HUES48 (cell line): ENCODE measurements at regions not wholly inside any gene's neighbourhood (a gene's known extent, or its start where the extent isn't known, plus 50 kb on each side); places are given as distances from the start of the nearest gene placed in this dataset.

Experiments used
- H3K27ac ChIP-seq: one replicate; pipeline ENCODE4 v1.7.0; 2013; ENCODE audit warnings: low read depth, low read length, inconsistent platforms
- H3K27me3 ChIP-seq: 2 replicates; pipeline ENCODE4 v1.6.1; 2013; ENCODE audit warnings: mild to moderate bottlenecking, low read length; ENCODE audit not compliant: control insufficient read depth, insufficient read depth
- H3K36me3 ChIP-seq: 2 replicates; pipeline ENCODE4 v1.6.1; 2013; ENCODE audit warnings: low read length; ENCODE audit not compliant: control insufficient read depth, insufficient read depth
- H3K4me1 ChIP-seq: 2 replicates; pipeline ENCODE4 v1.6.1; 2013; ENCODE audit warnings: mild to moderate bottlenecking, low read length; ENCODE audit not compliant: control insufficient read depth, insufficient read depth
- H3K4me3 ChIP-seq: 2 replicates; pipeline ENCODE4 v1.5.1; 2013; ENCODE audit warnings: mild to moderate bottlenecking, low read depth, low read length
- H3K9ac ChIP-seq: 2 replicates; pipeline ENCODE4 v1.6.1; 2013; ENCODE audit warnings: mild to moderate bottlenecking, low read depth, low read length, moderate library complexity
- H3K9me3 ChIP-seq: 2 replicates; pipeline ENCODE4 v1.6.1; 2013; ENCODE audit warnings: low read length; ENCODE audit not compliant: control insufficient read depth, insufficient read depth

- Histone ChIP-seq H3K9me3 (no peaks in the 10 kb centered on the region), H3K36me3 (no peaks in the 10 kb centered on the region), H3K27me3 (no peaks in the 10 kb centered on the region), H3K4me3 (no peak overlapping the region), H3K4me1 (peaks cover 6% of the 10 kb centered on the region; the same call in 1 of the 2 replicates), H3K9ac (no peak overlapping the region), H3K27ac (no peak overlapping the region)
These were observed 1073.6 kb downstream of the BCL11B start for GRCh38 chr14:98198385-98198784.

- Histone ChIP-seq H3K4me3 (no peak overlapping the region), H3K27me3 (no peaks in the 10 kb centered on the region), H3K36me3 (no peaks in the 10 kb centered on the region), H3K27ac (no peak overlapping the region), H3K9ac (no peak overlapping the region), H3K9me3 (no peaks in the 10 kb centered on the region), H3K4me1 (peaks cover 9% of the 10 kb centered on the region; the same call in 1 of the 2 replicates)
These were observed 1071.4 kb downstream of the BCL11B start for GRCh38 chr14:98200601-98201000.

- H3K27ac ChIP-seq: no peak overlapping the region
- H3K9ac ChIP-seq: no peak overlapping the region
These were observed 1068.6 kb downstream of the BCL11B start for GRCh38 chr14:98203421-98203820.

GRCh38 chr14:98204139-98204538 is 1067.9 kb downstream of the BCL11B start:
- Histone ChIP-seq H3K27me3 (no peaks in the 10 kb centered on the region), H3K4me3 (no peak overlapping the region), H3K9ac (no peak overlapping the region), H3K27ac (no peak overlapping the region), H3K4me1 (peaks cover 6% of the 10 kb centered on the region; the same call in 1 of the 2 replicates), H3K9me3 (no peaks in the 10 kb centered on the region), H3K36me3 (no peaks in the 10 kb centered on the region)

More at GRCh38 chr14:98203421-98203820, 1068.6 kb downstream of the BCL11B start:
- no peaks in the 10 kb centered on the region for H3K36me3 ChIP-seq
- H3K4me3 ChIP-seq: no peak overlapping the region
- peaks cover 6% of the 10 kb centered on the region; the same call in 1 of the 2 replicates for H3K4me1 ChIP-seq
- H3K9me3 ChIP-seq: no peaks in the 10 kb centered on the region
- no peaks in the 10 kb centered on the region for H3K27me3 ChIP-seq

GRCh38 chr14:98207415-98207814 is 1064.6 kb downstream of the BCL11B start:
- peaks cover 9% of the 10 kb centered on the region; the same call in 1 of the 2 replicates for H3K4me1 ChIP-seq
- H3K36me3 ChIP-seq: no peaks in the 10 kb centered on the region
- H3K4me3 ChIP-seq: no peak overlapping the region
- H3K27ac ChIP-seq: no peak overlapping the region
- H3K9ac ChIP-seq: no peak overlapping the region
- H3K9me3 ChIP-seq: no peaks in the 10 kb centered on the region
- H3K27me3 ChIP-seq: no peaks in the 10 kb centered on the region

GRCh38 chr14:98208211-98208611 is 1063.8 kb downstream of the BCL11B start:
- Histone ChIP-seq H3K27ac (no peak overlapping the region), H3K9ac (no peak overlapping the region), H3K27me3 (no peaks in the 10 kb centered on the region), H3K4me1 (peaks cover 9% of the 10 kb centered on the region; the same call in 1 of the 2 replicates), H3K4me3 (no peak overlapping the region), H3K36me3 (no peaks in the 10 kb centered on the region), H3K9me3 (no peaks in the 10 kb centered on the region)

- H3K9ac ChIP-seq: no peak overlapping the region
- peaks cover 8% of the 10 kb centered on the region; the same call in 1 of the 2 replicates for H3K4me1 ChIP-seq
- no peak overlapping the region for H3K27ac ChIP-seq
- no peaks in the 10 kb centered on the region for H3K36me3 ChIP-seq
- H3K4me3 ChIP-seq: no peak overlapping the region
- no peaks in the 10 kb centered on the region for H3K9me3 ChIP-seq
- H3K27me3 ChIP-seq: no peaks in the 10 kb centered on the region
These were observed 1063.1 kb downstream of the BCL11B start for GRCh38 chr14:98208943-98209342.

GRCh38 chr14:98210045-98210672 is 1061.8 kb downstream of the BCL11B start:
- no peaks in the 10 kb centered on the region for H3K9me3 ChIP-seq
- H3K4me1 ChIP-seq: 0 out of 2 replicates have a peak, but pooled peaks cover 3% of the 10 kb centered on the region
- no peak overlapping the region for H3K4me3 ChIP-seq
- H3K36me3 ChIP-seq: no peaks in the 10 kb centered on the region
- no peaks in the 10 kb centered on the region for H3K27me3 ChIP-seq
- no peak overlapping the region for H3K9ac ChIP-seq
- no peak overlapping the region for H3K27ac ChIP-seq

- H3K9ac ChIP-seq: no peak overlapping the region
- no peaks in the 10 kb centered on the region for H3K36me3 ChIP-seq
- no peaks in the 10 kb centered on the region for H3K9me3 ChIP-seq
- H3K4me1 ChIP-seq: no peaks in the 10 kb centered on the region
- no peaks in the 10 kb centered on the region for H3K27me3 ChIP-seq
- H3K27ac ChIP-seq: no peak overlapping the region
- no peak overlapping the region for H3K4me3 ChIP-seq
These were observed 1054.5 kb downstream of the BCL11B start for GRCh38 chr14:98217530-98217929.

- H3K9ac ChIP-seq: no peak overlapping the region
- no peak overlapping the region for H3K27ac ChIP-seq
- H3K27me3 ChIP-seq: no peaks in the 10 kb centered on the region
- H3K36me3 ChIP-seq: no peaks in the 10 kb centered on the region
- H3K4me1 ChIP-seq: no peaks in the 10 kb centered on the region
- H3K9me3 ChIP-seq: no peaks in the 10 kb centered on the region
- no peak overlapping the region for H3K4me3 ChIP-seq
These were observed 1053.8 kb downstream of the BCL11B start for GRCh38 chr14:98218218-98218617.

- H3K9ac ChIP-seq: no peak overlapping the region
- no peak overlapping the region for H3K27ac ChIP-seq
- no peaks in the 10 kb centered on the region for H3K27me3 ChIP-seq
- H3K4me3 ChIP-seq: no peak overlapping the region
- no peaks in the 10 kb centered on the region for H3K36me3 ChIP-seq
- no peaks in the 10 kb centered on the region for H3K4me1 ChIP-seq
- no peaks in the 10 kb centered on the region for H3K9me3 ChIP-seq
These were observed 1052.4 kb downstream of the BCL11B start for GRCh38 chr14:98219638-98220037.
